Common myeloid progenitor, CD34-positive (primary cell): ENCODE measurements at regions not wholly inside any gene's neighbourhood (a gene's known extent, or its start where the extent isn't known, plus 50 kb on each side); places are given as distances from the start of the nearest gene placed in this dataset.
"Not testable (repeated sequence)": the region's sequence is repeated elsewhere in the genome, so short reads cannot be mapped to it uniquely, and the experiment has no call there.

Experiments used
- CTCF ChIA-PET: fragments of 350-600 bp; sonication (Branson Sonifier 250); formaldehyde crosslinking; loops from one replicate; lab custom pipeline; 2021; ENCODE audit warnings: antibody characterized with exemption; lab: Charles Lee
- POLR2A ChIA-PET: fragments of 350-600 bp; sonication (Branson Sonifier 250); formaldehyde crosslinking; loops from one replicate; lab custom pipeline; 2021; ENCODE audit warnings: antibody characterized with exemption; lab: Charles Lee
- DNase-seq, 3 donors: peaks; one replicate each; pipeline versions ENCODE4 v3.0.0 to v3.0.0-alpha.2; 2013
- H3K27ac ChIP-seq, 2 experiments: 1 replicate in 1 of 2; 2 replicates in 1 of 2; pipeline ENCODE4 v1.7.0; 2013; ENCODE audit warnings: inconsistent platforms in 2 of 2, low read length in 2 of 2, mild to moderate bottlenecking in 2 of 2, low read depth in 1 of 2, moderate library complexity in 1 of 2; ENCODE audit not compliant: severe bottlenecking in 2 of 2, insufficient read depth in 1 of 2, poor library complexity in 1 of 2
- H3K27me3 ChIP-seq, 5 experiments: replicated peaks in 2 of 5; 1 replicate in 3 of 5; 2 replicates in 2 of 5; pipeline versions ENCODE4 v1.6.1 to v1.7.0; 2013; ENCODE audit warnings: low read length in 4 of 5, mild to moderate bottlenecking in 2 of 5, moderate library complexity in 2 of 5, inconsistent platforms in 1 of 5; ENCODE audit not compliant: insufficient read depth in 5 of 5, control insufficient read depth in 4 of 5
- H3K36me3 ChIP-seq, 4 experiments: 1 replicate in 2 of 4; 2 replicates in 2 of 4; pipeline versions ENCODE4 v1.6.1 to v1.7.0; 2013; ENCODE audit warnings: low read length in 3 of 4, control low read depth in 1 of 4, mild to moderate bottlenecking in 1 of 4; ENCODE audit not compliant: control insufficient read depth in 4 of 4, insufficient read depth in 4 of 4
- H3K4me1 ChIP-seq, 4 experiments: 1 replicate in 3 of 4; 2 replicates in 1 of 4; pipeline versions ENCODE4 v1.6.1 to v1.7.1; 2013; ENCODE audit warnings: low read length in 3 of 4, mild to moderate bottlenecking in 3 of 4, control low read depth in 1 of 4, inconsistent platforms in 1 of 4, moderate library complexity in 1 of 4; ENCODE audit not compliant: control insufficient read depth in 4 of 4, insufficient read depth in 4 of 4; ENCODE audit errors: control extremely low read depth in 1 of 4
- H3K4me3 ChIP-seq, 7 experiments: 1 replicate in 4 of 7; 2 replicates in 3 of 7; pipeline versions ENCODE4 v1.5.1 to v1.7.0; 2013; ENCODE audit warnings: mild to moderate bottlenecking in 7 of 7, low read length in 6 of 7, moderate library complexity in 6 of 7, inconsistent platforms in 2 of 7, low read depth in 2 of 7, control low read depth in 1 of 7; ENCODE audit not compliant: insufficient read depth in 4 of 7, control insufficient read depth in 1 of 7; ENCODE audit errors: extremely low read depth in 1 of 7
- H3K9me3 ChIP-seq, 5 experiments: 1 replicate in 4 of 5; 2 replicates in 1 of 5; pipeline versions ENCODE4 v1.6.1 to v1.7.1; 2013; ENCODE audit warnings: low read length in 4 of 5, mild to moderate bottlenecking in 2 of 5, inconsistent platforms in 1 of 5, low read depth in 1 of 5, moderate library complexity in 1 of 5; ENCODE audit not compliant: control insufficient read depth in 4 of 5, insufficient read depth in 2 of 5; ENCODE audit errors: control extremely low read depth in 1 of 5
- WGBS: methylation state at CpG from one replicate; pipeline ENCODE4 v1.1.5; 2013; ENCODE audit not compliant: insufficient coverage; 5-methylcytosine and 5-hydroxymethylcytosine counted together

GRCh38 chr2:72023678-72024390 is 123.8 kb downstream of the CYP26B1 start:
- 96% methylated on average over 5 of the region's 7 CpGs for WGBS
- Histone ChIP-seq H3K36me3 (no peaks in the 10 kb centered on the region), H3K27me3 (no peaks in the 10 kb centered on the region), H3K27ac (no peak overlapping the region), H3K4me3 (no peak overlapping the region), H3K9me3 (no peaks in the 10 kb centered on the region), H3K4me1 (no peaks in the 10 kb centered on the region)
- no peak for DNase-seq
- CTCF ChIA-PET = no interaction called here
- POLR2A ChIA-PET = no interaction called here

- H3K27ac ChIP-seq, POLR2A ChIA-PET, H3K4me3 ChIP-seq, H3K36me3 ChIP-seq, CTCF ChIA-PET, H3K27me3 ChIP-seq, DNase-seq, H3K9me3 ChIP-seq, H3K4me1 ChIP-seq: not testable (repeated sequence)
- 92% methylated on average over 11 of the region's 16 CpGs for WGBS
Observed at GRCh38 chr2:72021371-72021770, 126.3 kb downstream of the CYP26B1 start.

- ChIA-PET CTCF (no interaction called here), POLR2A (no interaction called here)
- no peaks in the 10 kb centered on the region for H3K36me3 ChIP-seq
- no peak for DNase-seq
- no peak overlapping the region for H3K4me3 ChIP-seq
- no peaks in the 10 kb centered on the region for H3K4me1 ChIP-seq
- WGBS = no CpG with 5 or more reads among the region's 1 CpG
- peaks cover 0 to 4% (median 0%) of the 10 kb centered on the region in 5 experiments for H3K9me3 ChIP-seq
- no peak overlapping the region for H3K27ac ChIP-seq
- peaks cover 0 to 5% (median 0%) of the 10 kb centered on the region in 5 experiments for H3K27me3 ChIP-seq
Observed at GRCh38 chr2:72015266-72015665, 132.4 kb downstream of the CYP26B1 start.

DNA sequence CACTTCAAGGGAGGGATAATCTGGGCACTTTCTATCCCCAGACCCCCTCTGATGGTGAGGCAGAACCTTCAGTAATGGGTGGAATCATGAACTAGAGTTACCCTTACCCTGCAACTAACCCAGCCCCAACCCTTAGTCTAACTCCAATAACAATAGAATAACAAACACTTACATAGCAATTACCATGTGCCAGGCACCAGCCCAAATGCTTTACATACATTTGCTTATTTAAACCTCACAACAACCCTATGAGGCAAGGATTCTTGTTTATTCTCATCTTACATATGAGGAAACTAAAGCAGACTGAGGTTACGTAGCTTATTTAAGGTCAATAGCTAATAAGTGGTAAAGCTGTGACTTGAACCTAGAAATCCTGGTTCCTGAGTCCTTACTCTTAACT is 132.8 kb downstream of the CYP26B1 start:
- H3K4me1 ChIP-seq = no peaks in the 10 kb centered on the region
- CTCF ChIA-PET = no interaction called here
- H3K27me3 ChIP-seq = peaks cover 0 to 5% (median 0%) of the 10 kb centered on the region in 5 experiments
- H3K36me3 ChIP-seq = no peaks in the 10 kb centered on the region
- peaks cover 0 to 4% (median 0%) of the 10 kb centered on the region in 5 experiments for H3K9me3 ChIP-seq
- no peak overlapping the region for H3K4me3 ChIP-seq
- H3K27ac ChIP-seq = no peak overlapping the region
- no CpG with 5 or more reads among the region's 1 CpG for WGBS
- POLR2A ChIA-PET = no interaction called here
- DNase-seq = no peak

DNA sequence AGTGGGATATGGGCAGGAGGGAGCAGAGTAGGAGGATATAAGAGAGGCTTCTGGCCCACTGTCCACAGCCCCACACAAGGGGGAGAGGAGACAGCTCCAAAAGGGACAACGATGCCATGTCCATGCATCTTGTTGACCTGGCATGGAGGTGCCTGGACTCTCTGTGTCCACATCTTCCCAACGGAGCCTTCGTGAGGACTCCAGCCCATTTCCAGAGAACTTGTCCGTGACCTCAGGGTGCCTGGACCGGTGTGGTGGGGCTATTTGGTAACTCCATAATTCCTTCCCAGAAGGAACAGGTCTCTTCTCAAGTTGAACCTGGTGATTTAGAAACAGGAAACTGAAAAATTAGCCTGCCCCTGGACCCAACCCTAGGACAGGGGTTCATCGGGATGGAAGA is 133.9 kb downstream of the CYP26B1 start:
- Histone ChIP-seq H3K27ac (no peak overlapping the region), H3K4me1 (no peaks in the 10 kb centered on the region), H3K9me3 (peaks cover 0 to 4% (median 0%) of the 10 kb centered on the region in 5 experiments), H3K27me3 (peaks cover 0 to 6% (median 0%) of the 10 kb centered on the region in 5 experiments), H3K4me3 (no peak overlapping the region), H3K36me3 (no peaks in the 10 kb centered on the region)
- ChIA-PET POLR2A (no interaction called here), CTCF (no interaction called here)
- WGBS = 90% methylated on average over 5 of the region's 6 CpGs
- no peak for DNase-seq

DNA sequence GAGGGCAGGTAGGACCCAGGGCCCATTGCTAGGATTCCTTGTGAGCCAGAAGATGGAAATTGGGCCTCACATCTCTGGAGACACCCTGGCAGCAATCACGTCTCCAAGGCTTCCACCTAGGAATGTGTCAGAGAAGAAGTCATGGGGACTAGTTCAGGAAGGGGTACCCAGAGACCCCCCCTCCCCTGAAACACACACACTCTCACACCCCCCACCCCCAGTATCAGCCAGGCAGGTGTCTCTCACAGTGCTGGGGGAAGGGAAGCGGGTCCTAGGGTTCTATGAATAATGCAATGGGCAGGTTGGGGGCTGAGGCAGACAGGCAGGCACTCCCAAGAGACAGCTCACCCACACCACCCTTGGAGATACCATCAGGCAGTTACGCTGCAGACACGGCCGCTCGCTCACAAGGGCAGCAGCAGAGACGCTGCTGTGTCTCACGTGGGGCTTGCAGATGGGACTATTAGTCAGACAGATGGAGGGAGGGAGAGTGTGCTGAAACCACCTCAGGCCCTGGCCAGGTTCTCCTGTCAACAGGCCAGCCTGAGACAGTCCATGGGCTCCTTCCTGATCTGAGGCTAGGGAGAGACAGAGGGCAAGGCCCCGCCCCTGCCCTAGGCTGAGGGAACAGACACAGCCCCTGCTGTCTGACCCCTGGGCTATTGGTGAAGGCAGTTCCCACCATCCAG is 134.6 kb downstream of the CYP26B1 start:
- 97% methylated on average over 6 of the region's 9 CpGs for WGBS

DNA sequence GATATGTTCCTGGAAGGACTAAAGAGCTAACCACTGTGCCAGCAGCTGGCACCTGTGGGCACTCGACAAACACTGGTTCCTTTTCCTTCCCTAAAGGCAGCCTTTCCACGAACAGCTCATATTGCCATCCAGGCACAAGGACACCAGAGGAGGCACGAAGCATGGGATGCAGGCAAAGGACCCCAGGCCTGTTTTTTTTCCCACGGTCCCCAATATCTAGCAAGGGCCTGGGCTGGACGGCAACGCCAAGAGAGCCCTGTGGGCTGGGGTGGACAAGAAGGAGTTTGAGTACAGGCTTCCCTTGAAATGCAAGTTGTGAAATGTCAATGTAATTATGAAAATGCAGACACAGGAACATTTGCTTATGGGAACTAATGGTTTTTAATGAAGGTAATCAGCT is 135.9 kb downstream of the CYP26B1 start:
- H3K27me3 ChIP-seq = peaks cover 0 to 6% (median 0%) of the 10 kb centered on the region in 5 experiments
- CTCF ChIA-PET = no interaction called here
- H3K36me3 ChIP-seq = no peaks in the 10 kb centered on the region
- H3K4me1 ChIP-seq = no peaks in the 10 kb centered on the region
- H3K4me3 ChIP-seq = no peak overlapping the region
- POLR2A ChIA-PET = no interaction called here
- 86% methylated on average over 3 of the region's 6 CpGs for WGBS
- H3K9me3 ChIP-seq = peaks cover 0 to 4% (median 0%) of the 10 kb centered on the region in 5 experiments
- no peak overlapping the region for H3K27ac ChIP-seq
- DNase-seq = no peak

More for the DNA sequence above, 134.6 kb downstream of the CYP26B1 start:
- DNase-seq = no peak
- H3K9me3 ChIP-seq = peaks cover 0 to 4% (median 0%) of the 10 kb centered on the region in 5 experiments
- peaks cover 0 to 6% (median 0%) of the 10 kb centered on the region in 5 experiments for H3K27me3 ChIP-seq
- POLR2A ChIA-PET = no interaction called here
- H3K27ac ChIP-seq = no peak overlapping the region
- no peaks in the 10 kb centered on the region for H3K4me1 ChIP-seq
- H3K4me3 ChIP-seq = no peak overlapping the region
- no peaks in the 10 kb centered on the region for H3K36me3 ChIP-seq
- CTCF ChIA-PET = no interaction called here
